Mesothelial cell of epicardium (in vitro differentiated cells): ENCODE measurements at regions not wholly inside any gene's neighbourhood (a gene's known extent, or its start where the extent isn't known, plus 50 kb on each side); places are given as distances from the start of the nearest gene placed in this dataset.

ENCODE experiments used
- DNase-seq, 2 experiments: peaks; one replicate each; pipeline ENCODE4 v3.0.0; 2021; ENCODE audit warnings: low spot score in 2 of 2; ENCODE audit not compliant: unreplicated experiment in 2 of 2
- H3K27ac Mint-ChIP-seq: 2 replicates; pipeline ENCODE4 v1.8.0; 2021; ENCODE audit warnings: mixed read lengths
- H3K27me3 Mint-ChIP-seq: 2 replicates; pipeline ENCODE4 v1.8.0; 2021; ENCODE audit warnings: low read depth, mixed read lengths
- H3K36me3 Mint-ChIP-seq: 2 replicates; pipeline ENCODE4 v1.8.0; 2021; ENCODE audit warnings: mixed read lengths
- H3K4me1 Mint-ChIP-seq: 2 replicates; pipeline ENCODE4 v1.8.0; 2021; ENCODE audit warnings: mixed read lengths
- H3K4me3 Mint-ChIP-seq: 2 replicates; pipeline ENCODE4 v1.8.0; 2021; ENCODE audit warnings: mild to moderate bottlenecking, moderate library complexity, mixed read lengths
- H3K9me3 Mint-ChIP-seq: 2 replicates; pipeline ENCODE4 v1.8.0; 2021; ENCODE audit warnings: mixed read lengths
- TF ChIP-seq, protein P1 (sequence below): fragments of 200-600 bp; sonication (generic); IDR thresholded peaks from one replicate; pipeline ENCODE4 v1.5.0; 2021; ENCODE audit warnings: antibody characterized with exemption; ENCODE audit not compliant: unreplicated experiment

DNA sequence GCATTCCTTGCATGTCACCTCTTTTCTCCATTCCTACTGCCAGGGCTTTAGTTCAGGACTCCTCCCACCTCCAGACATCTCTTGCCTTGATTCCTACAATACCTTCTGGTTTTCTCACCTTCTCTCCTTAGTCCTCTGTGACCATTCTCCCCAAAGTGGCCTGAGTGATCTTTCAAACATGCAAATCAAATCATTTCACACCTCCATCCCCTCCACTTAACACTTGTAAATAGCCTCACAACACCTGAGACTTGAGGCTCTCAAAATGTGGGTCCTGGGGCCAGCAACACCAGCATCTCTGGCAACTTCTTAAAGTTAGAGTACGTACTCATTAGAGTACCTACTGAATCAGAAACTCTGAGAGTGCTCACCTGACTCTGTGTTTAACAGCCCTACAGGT is 68.4 kb downstream of the RTL9 start:
- DNase-seq = no peak
- Mint-ChIP-seq H3K9me3 (no peaks in the 10 kb centered on the region), H3K36me3 (no peaks in the 10 kb centered on the region), H3K4me1 (peaks cover 69% of the 10 kb centered on the region), H3K27ac (no peak overlapping the region), H3K27me3 (peaks cover 2% of the 10 kb centered on the region), H3K4me3 (no peak overlapping the region)
- TF ChIP-seq, protein P1, sequence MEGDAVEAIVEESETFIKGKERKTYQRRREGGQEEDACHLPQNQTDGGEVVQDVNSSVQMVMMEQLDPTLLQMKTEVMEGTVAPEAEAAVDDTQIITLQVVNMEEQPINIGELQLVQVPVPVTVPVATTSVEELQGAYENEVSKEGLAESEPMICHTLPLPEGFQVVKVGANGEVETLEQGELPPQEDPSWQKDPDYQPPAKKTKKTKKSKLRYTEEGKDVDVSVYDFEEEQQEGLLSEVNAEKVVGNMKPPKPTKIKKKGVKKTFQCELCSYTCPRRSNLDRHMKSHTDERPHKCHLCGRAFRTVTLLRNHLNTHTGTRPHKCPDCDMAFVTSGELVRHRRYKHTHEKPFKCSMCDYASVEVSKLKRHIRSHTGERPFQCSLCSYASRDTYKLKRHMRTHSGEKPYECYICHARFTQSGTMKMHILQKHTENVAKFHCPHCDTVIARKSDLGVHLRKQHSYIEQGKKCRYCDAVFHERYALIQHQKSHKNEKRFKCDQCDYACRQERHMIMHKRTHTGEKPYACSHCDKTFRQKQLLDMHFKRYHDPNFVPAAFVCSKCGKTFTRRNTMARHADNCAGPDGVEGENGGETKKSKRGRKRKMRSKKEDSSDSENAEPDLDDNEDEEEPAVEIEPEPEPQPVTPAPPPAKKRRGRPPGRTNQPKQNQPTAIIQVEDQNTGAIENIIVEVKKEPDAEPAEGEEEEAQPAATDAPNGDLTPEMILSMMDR = no peak

DNA sequence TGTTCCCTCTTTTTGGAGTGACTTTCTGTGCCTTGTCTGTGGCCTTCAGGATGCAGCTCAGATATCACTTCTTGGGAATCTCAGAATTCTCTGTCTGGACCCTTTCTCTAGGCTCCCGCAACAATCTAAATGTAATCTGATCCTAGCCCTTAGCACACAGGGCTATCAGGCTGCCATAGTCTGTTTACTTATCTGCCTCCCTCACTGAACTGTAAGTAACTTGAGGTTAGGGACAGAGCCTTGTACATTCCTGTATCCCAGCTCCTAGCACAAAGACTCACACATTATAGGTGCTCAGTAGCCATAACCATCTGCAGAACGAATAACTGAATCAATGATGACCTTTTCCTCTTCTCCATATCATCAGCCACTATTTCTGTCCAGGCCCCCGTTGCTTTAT is 69.5 kb downstream of the RTL9 start:
- TF ChIP-seq, protein P1 = no peak
- Mint-ChIP-seq H3K4me3 (no peak overlapping the region), H3K4me1 (peaks cover 66% of the 10 kb centered on the region), H3K9me3 (no peaks in the 10 kb centered on the region), H3K27ac (no peak overlapping the region), H3K36me3 (no peaks in the 10 kb centered on the region), H3K27me3 (peaks cover 2% of the 10 kb centered on the region)
- no peak for DNase-seq

DNA sequence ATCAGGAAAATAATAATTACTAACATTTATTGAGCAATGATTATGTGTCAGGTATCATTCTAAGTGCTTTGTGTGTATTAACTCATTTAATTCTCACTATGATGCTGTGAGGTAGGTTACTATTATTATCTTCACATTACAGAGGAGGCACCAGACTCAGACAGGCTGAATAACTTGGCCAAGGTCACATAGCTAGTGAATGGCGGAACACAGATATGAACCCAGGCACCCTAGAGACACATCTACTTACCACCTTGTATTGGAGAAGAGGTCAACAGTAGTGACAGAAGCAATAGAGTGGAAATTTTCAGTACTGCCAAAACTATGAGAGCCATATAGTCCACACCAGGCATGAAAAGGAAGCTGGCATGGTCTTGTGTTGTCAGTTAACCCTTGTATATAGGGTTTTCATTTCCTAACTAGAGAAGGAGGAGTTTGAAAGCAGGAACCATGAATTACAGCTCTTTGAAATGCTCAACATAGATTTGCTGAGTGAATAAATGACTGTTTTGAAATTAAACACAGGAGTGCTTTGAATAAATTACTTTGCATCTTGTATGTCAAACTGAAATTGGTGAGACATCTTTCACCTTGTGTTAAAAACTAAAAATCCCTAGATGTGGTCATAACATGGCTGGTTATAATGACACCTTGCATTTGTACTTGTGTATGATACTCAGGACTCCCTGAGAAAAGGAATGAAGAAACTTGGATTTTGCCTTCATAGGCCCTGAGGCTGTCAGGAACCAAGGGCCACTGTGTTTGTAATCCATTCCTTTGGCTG is 71.8 kb downstream of the RTL9 start:
- H3K27ac Mint-ChIP-seq = peak overlapping the region; percentile 70
- DNase-seq = no peak

DNA sequence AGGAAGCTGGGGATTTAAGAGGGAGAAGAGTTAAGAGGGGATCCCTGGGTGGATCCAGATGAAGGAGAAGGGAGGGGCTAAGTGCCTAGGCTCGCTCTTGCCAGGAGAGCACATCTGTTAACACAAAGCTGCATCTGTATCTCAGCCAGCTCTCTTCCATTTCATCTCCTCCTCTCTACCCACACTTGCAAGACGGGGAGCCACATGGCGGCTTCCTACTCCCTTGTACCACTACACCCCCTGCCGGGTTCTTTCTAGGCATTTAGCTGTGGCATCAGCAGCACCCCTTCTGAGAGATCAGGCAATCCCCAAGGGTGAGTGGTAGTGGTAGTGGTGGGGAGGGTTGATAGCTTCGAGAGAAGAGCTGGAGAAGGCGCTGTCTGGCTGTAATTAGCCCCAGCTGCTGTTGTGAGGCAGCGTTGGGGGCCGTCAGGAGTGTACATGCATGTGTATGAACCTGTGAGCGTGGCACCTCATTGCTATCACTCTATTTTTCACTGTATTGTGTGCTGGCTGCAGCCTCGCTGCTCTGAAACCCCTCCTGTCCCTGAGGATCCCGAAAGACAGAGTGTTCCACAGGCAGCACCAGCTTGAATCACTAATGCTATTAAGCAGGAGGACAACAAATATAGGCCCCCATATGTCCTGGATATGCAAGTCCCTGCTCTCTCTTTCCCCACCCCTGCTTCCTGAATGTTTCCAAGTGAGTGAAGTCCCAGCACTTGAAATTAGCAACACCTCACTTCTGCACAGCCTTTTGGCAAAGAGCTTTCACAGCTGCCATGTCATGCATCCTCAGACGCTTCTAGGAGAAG is 73.7 kb downstream of the RTL9 start:
- TF ChIP-seq, protein P1 = no peak
- peaks cover 40% of the 10 kb centered on the region for H3K4me1 Mint-ChIP-seq
- no peaks in the 10 kb centered on the region for H3K9me3 Mint-ChIP-seq
- no peaks in the 10 kb centered on the region for H3K36me3 Mint-ChIP-seq
- no peak overlapping the region for H3K4me3 Mint-ChIP-seq
- H3K27me3 Mint-ChIP-seq = peaks cover 2% of the 10 kb centered on the region
- no peak for DNase-seq
- H3K27ac Mint-ChIP-seq = no peak overlapping the region

More for the DNA sequence above, 71.8 kb downstream of the RTL9 start:
- Mint-ChIP-seq H3K9me3 (no peaks in the 10 kb centered on the region), H3K27me3 (peaks cover 2% of the 10 kb centered on the region), H3K4me3 (no peak overlapping the region), H3K4me1 (peaks cover 51% of the 10 kb centered on the region), H3K36me3 (no peaks in the 10 kb centered on the region)
- TF ChIP-seq, protein P1 = no peak

DNA sequence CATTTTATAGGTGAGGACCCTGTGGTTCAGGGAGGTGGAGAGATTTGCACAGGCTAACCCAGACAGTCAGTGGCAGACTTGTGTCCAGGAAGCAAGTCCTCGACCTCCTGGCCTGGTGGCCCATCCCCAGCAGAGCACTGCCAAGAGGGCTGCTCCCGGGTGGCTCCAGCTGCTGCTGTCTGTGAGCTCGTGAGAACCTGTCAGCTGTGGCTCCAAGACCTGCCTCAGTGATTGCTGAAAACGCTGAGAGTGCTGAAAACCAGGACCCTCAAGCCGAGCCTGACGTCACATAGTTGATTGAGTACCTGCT is 74.2 kb downstream of the RTL9 start:
- no peak for DNase-seq
- Mint-ChIP-seq H3K27ac (no peak overlapping the region), H3K4me3 (no peak overlapping the region), H3K36me3 (no peaks in the 10 kb centered on the region), H3K4me1 (peaks cover 36% of the 10 kb centered on the region), H3K9me3 (no peaks in the 10 kb centered on the region), H3K27me3 (peaks cover 2% of the 10 kb centered on the region)
- TF ChIP-seq, protein P1 = no peak
